ENCODE measurements at regions not wholly inside any gene's neighbourhood (a gene's known extent, or its start where the extent isn't known, plus 50 kb on each side); places are given as distances from the start of the nearest gene placed in this dataset.
"Not testable (repeated sequence)": the region's sequence is repeated elsewhere in the genome, so short reads cannot be mapped to it uniquely, and the experiment has no call there.

GRCh38 chr3:177787279-177788041 lies 590.2 kb upstream of the TBL1XR1 start:
- DNase-seq (ENCODE audit: low read depth), result no peak

GRCh38 chr3:177789500-177789899 lies 592.2 kb upstream of the TBL1XR1 start:
- DNase-seq (ENCODE audit: low read depth), result peak; percentile 75

- DNase-seq (ENCODE audit: low read depth), result no peak
Observed at GRCh38 chr3:177792311-177793030, 595.2 kb upstream of the TBL1XR1 start.

GRCh38 chr3:177793451-177793850 lies 596.2 kb upstream of the TBL1XR1 start:
- no peak for DNase-seq (ENCODE audit: low read depth)

GRCh38 chr3:177795216-177795615 lies 597.9 kb upstream of the TBL1XR1 start:
- DNase-seq (ENCODE audit: low read depth), result no peak

- no peak for DNase-seq (ENCODE audit: low read depth)
Observed at GRCh38 chr3:177795859-177796258, 598.6 kb upstream of the TBL1XR1 start.

GRCh38 chr3:177800147-177800546 lies 602.9 kb upstream of the TBL1XR1 start:
- peak; percentile 71 for DNase-seq (ENCODE audit: low read depth)

- peak; percentile 45 for DNase-seq (ENCODE audit: low read depth)
Observed at GRCh38 chr3:177800561-177800960, 603.3 kb upstream of the TBL1XR1 start.

GRCh38 chr3:177802151-177802900 lies 605.0 kb upstream of the TBL1XR1 start:
- peak; percentile 21 for DNase-seq (ENCODE audit: low read depth)

GRCh38 chr3:177803500-177803899 lies 606.2 kb upstream of the TBL1XR1 start:
- no peak for DNase-seq (ENCODE audit: low read depth)

GRCh38 chr3:177804032-177804431 lies 606.8 kb upstream of the TBL1XR1 start:
- no peak for DNase-seq (ENCODE audit: low read depth)

GRCh38 chr3:177804646-177805045 lies 607.4 kb upstream of the TBL1XR1 start:
- DNase-seq (ENCODE audit: low read depth), result no peak

- peak; percentile 81 for DNase-seq (ENCODE audit: low read depth)
Observed at GRCh38 chr3:177807150-177807875, 610.0 kb upstream of the TBL1XR1 start.

- not testable (repeated sequence) for DNase-seq (ENCODE audit: low read depth)
Observed at GRCh38 chr3:177808928-177809478, 611.7 kb upstream of the TBL1XR1 start.

GRCh38 chr3:177810162-177810623 lies 612.9 kb upstream of the TBL1XR1 start:
- DNase-seq (ENCODE audit: low read depth), result peak; percentile 97

GRCh38 chr3:177811112-177811511 lies 613.8 kb upstream of the TBL1XR1 start:
- DNase-seq (ENCODE audit: low read depth), result no peak

GRCh38 chr3:177811835-177812234 lies 614.6 kb upstream of the TBL1XR1 start:
- DNase-seq (ENCODE audit: low read depth), result no peak

- no peak for DNase-seq (ENCODE audit: low read depth)
Observed at GRCh38 chr3:177812492-177812891, 615.2 kb upstream of the TBL1XR1 start.

GRCh38 chr3:177813322-177813721 lies 616.0 kb upstream of the TBL1XR1 start:
- no peak for DNase-seq (ENCODE audit: low read depth)

- DNase-seq (ENCODE audit: low read depth), result peak; percentile 62
Observed at GRCh38 chr3:177816667-177817208, 619.5 kb upstream of the TBL1XR1 start.

GRCh38 chr3:177817751-177818150 lies 620.5 kb upstream of the TBL1XR1 start:
- DNase-seq (ENCODE audit: low read depth), result no peak

All from amniotic epithelial cell (primary cell).